ENCODE measurements at regions not wholly inside any gene's neighbourhood (a gene's known extent, or its start where the extent isn't known, plus 50 kb on each side); places are given as distances from the start of the nearest gene placed in this dataset.

GRCh38 chr12:18955594-18955993 is 173.9 kb upstream of the PLEKHA5 start:
- no peaks in the 10 kb centered on the region for H3K36me3 ChIP-seq (replicated peaks in 1 of 2; ENCODE audit: control extremely low read depth in 1 of 2, control insufficient read depth in 1 of 2, extremely low read depth in 1 of 2, insufficient read depth in 2 of 2, low read length in 1 of 2)
- Mint-ChIP-seq H3K4me3 (no peak overlapping the region), H3K27me3 (no peaks in the 10 kb centered on the region), H3K9me3 (ENCODE audit: insufficient read depth) (peaks cover 2% of the 10 kb centered on the region), H3K27ac (no peak overlapping the region), H3K4me1 (no peaks in the 10 kb centered on the region)
- no peak overlapping the region for H3K4me3 ChIP-seq (ENCODE audit: control extremely low read depth in 1 of 5, extremely low read depth in 1 of 5, insufficient read depth in 1 of 5, low read depth in 2 of 5, low read length in 4 of 5)
- 92% methylated on average over 1 of the region's 3 CpGs for WGBS (ENCODE audit: insufficient coverage)
- no peaks in the 10 kb centered on the region for H3K27me3 ChIP-seq (replicated peaks in 1 of 4; ENCODE audit: control extremely low read depth in 1 of 4, control insufficient read depth in 3 of 4, insufficient read depth in 4 of 4, low read length in 3 of 4)
- H3K9me3 ChIP-seq (ENCODE audit: control extremely low read depth in 1 of 3, control insufficient read depth in 2 of 3, insufficient read depth in 1 of 3, low read length in 2 of 3), result peaks cover 0 to 4% (median 0%) of the 10 kb centered on the region in 3 donors
- H2AFZ ChIP-seq (ENCODE audit: insufficient read depth, low read depth, low read length, poor library complexity, severe bottlenecking), result no peak overlapping the region
- POLR2A ChIA-PET, result no interaction called here
- H3K9ac ChIP-seq (ENCODE audit: low read length), result no peak overlapping the region
- no peak overlapping the region for H3K4me2 ChIP-seq (replicated peaks; ENCODE audit: low read depth, low read length, poor library complexity, severe bottlenecking)
- intact Hi-C loops (cut with micrococcal nuclease), result no loop called here
- DNase-seq, result no peak
- no peak for TF ChIP-seq CTCF (IDR thresholded peaks at IDR 0.05)
- TF ChIP-seq EZH2 (IDR thresholded peaks at IDR 0.05; ENCODE audit: borderline replicate concordance, insufficient read depth, low read depth, low read length, poor library complexity, severe bottlenecking), result no peak
- no peaks in the 10 kb centered on the region for H3K4me1 ChIP-seq (ENCODE audit: control insufficient read depth in 2 of 2, insufficient read depth in 2 of 2, low read length in 2 of 2)
- CTCF ChIA-PET, result no interaction called here
- no peak overlapping the region for H3K27ac ChIP-seq (ENCODE audit: low read length in 2 of 2)
- no peaks in the 10 kb centered on the region for H3K79me2 ChIP-seq (ENCODE audit: control insufficient read depth, insufficient read depth, low read length)
- no peak for ATAC-seq (ENCODE audit: low read depth)
- no peaks in the 10 kb centered on the region for H4K20me1 ChIP-seq (ENCODE audit: control insufficient read depth, insufficient read depth, low read length, poor library complexity, severe bottlenecking)

GRCh38 chr12:18965203-18965602 is 164.3 kb upstream of the PLEKHA5 start:
- ATAC-seq (ENCODE audit: low read depth), result no peak
- Mint-ChIP-seq H3K9me3 (ENCODE audit: insufficient read depth) (no peaks in the 10 kb centered on the region), H3K27me3 (no peaks in the 10 kb centered on the region), H3K4me3 (no peak overlapping the region), H3K4me1 (no peaks in the 10 kb centered on the region), H3K27ac (no peak overlapping the region)
- no peak overlapping the region for H3K27ac ChIP-seq (ENCODE audit: low read length in 2 of 2)
- CTCF ChIA-PET, result no interaction called here
- no peaks in the 10 kb centered on the region for H3K36me3 ChIP-seq (replicated peaks in 1 of 2; ENCODE audit: control extremely low read depth in 1 of 2, control insufficient read depth in 1 of 2, extremely low read depth in 1 of 2, insufficient read depth in 2 of 2, low read length in 1 of 2)
- H4K20me1 ChIP-seq (ENCODE audit: control insufficient read depth, insufficient read depth, low read length, poor library complexity, severe bottlenecking), result no peaks in the 10 kb centered on the region
- TF ChIP-seq EZH2 (IDR thresholded peaks at IDR 0.05; ENCODE audit: borderline replicate concordance, insufficient read depth, low read depth, low read length, poor library complexity, severe bottlenecking) (no peak), CTCF (IDR thresholded peaks at IDR 0.05) (no peak)
- no peaks in the 10 kb centered on the region for H3K4me1 ChIP-seq (ENCODE audit: control insufficient read depth in 2 of 2, insufficient read depth in 2 of 2, low read length in 2 of 2)
- DNase-seq, result no peak
- WGBS (ENCODE audit: insufficient coverage), result 90% methylated on average over 1 of the region's 2 CpGs
- POLR2A ChIA-PET, result no interaction called here
- intact Hi-C loops (cut with micrococcal nuclease), result no loop called here
- H3K79me2 ChIP-seq (ENCODE audit: control insufficient read depth, insufficient read depth, low read length), result no peaks in the 10 kb centered on the region
- H2AFZ ChIP-seq (ENCODE audit: insufficient read depth, low read depth, low read length, poor library complexity, severe bottlenecking), result no peak overlapping the region
- no peaks in the 10 kb centered on the region for H3K27me3 ChIP-seq (replicated peaks in 1 of 4; ENCODE audit: control extremely low read depth in 1 of 4, control insufficient read depth in 3 of 4, insufficient read depth in 4 of 4, low read length in 3 of 4)
- H3K4me2 ChIP-seq (replicated peaks; ENCODE audit: low read depth, low read length, poor library complexity, severe bottlenecking), result no peak overlapping the region
- H3K9me3 ChIP-seq (ENCODE audit: control extremely low read depth in 1 of 3, control insufficient read depth in 2 of 3, insufficient read depth in 1 of 3, low read length in 2 of 3), result peaks cover 0 to 6% (median 0%) of the 10 kb centered on the region in 3 donors
- no peak overlapping the region for H3K9ac ChIP-seq (ENCODE audit: low read length)
- H3K4me3 ChIP-seq (ENCODE audit: control extremely low read depth in 1 of 5, extremely low read depth in 1 of 5, insufficient read depth in 1 of 5, low read depth in 2 of 5, low read length in 4 of 5), result no peak overlapping the region

Data from B cell (primary cell).